NOMO-1 (cell line): ENCODE measurements at regions not wholly inside any gene's neighbourhood (a gene's known extent, or its start where the extent isn't known, plus 50 kb on each side); places are given as distances from the start of the nearest gene placed in this dataset.

ENCODE experiments used
- DNase-seq, 2 experiments: peaks; one replicate each; lab custom pipeline; 2025; ENCODE audit not compliant: unreplicated experiment in 2 of 2; lab: John Stamatoyannopoulos, UW

- DNase-seq: no peak
Observed at GRCh38 chr3:104519068-104519467, 847.6 kb upstream of the ALCAM start.

- DNase-seq: peak in 1 of 2 experiments; percentile 29
Observed at GRCh38 chr3:104519468-104520227, 847.1 kb upstream of the ALCAM start.

- DNase-seq: no peak
Observed at GRCh38 chr3:104520228-104520655, 846.5 kb upstream of the ALCAM start.

- peak; percentile 32 to 79 for DNase-seq
Observed at GRCh38 chr3:104521606-104522336, 844.9 kb upstream of the ALCAM start.

GRCh38 chr3:104523136-104523535 lies 843.6 kb upstream of the ALCAM start:
- peak in 1 of 2 experiments; percentile 12 for DNase-seq

GRCh38 chr3:104526901-104527401 lies 839.8 kb upstream of the ALCAM start:
- DNase-seq: peak; percentile 51 to 84

GRCh38 chr3:104530934-104531333 lies 835.8 kb upstream of the ALCAM start:
- no peak for DNase-seq

GRCh38 chr3:104536715-104537114 lies 830.0 kb upstream of the ALCAM start:
- DNase-seq: no peak

- no peak for DNase-seq
Observed at GRCh38 chr3:104537323-104537722, 829.4 kb upstream of the ALCAM start.

GRCh38 chr3:104546301-104546700 lies 820.4 kb upstream of the ALCAM start:
- no peak for DNase-seq

- no peak for DNase-seq
Observed at GRCh38 chr3:104547031-104547430, 819.7 kb upstream of the ALCAM start.

- no peak for DNase-seq
Observed at GRCh38 chr3:104548401-104548800, 818.3 kb upstream of the ALCAM start.

- DNase-seq: no peak
Observed at GRCh38 chr3:104549099-104549714, 817.5 kb upstream of the ALCAM start.

- no peak for DNase-seq
Observed at GRCh38 chr3:104553121-104553520, 813.6 kb upstream of the ALCAM start.

- DNase-seq: no peak
Observed at GRCh38 chr3:104554425-104554824, 812.3 kb upstream of the ALCAM start.

GRCh38 chr3:104555728-104556127 lies 811.0 kb upstream of the ALCAM start:
- no peak for DNase-seq

GRCh38 chr3:104556372-104557078 lies 810.2 kb upstream of the ALCAM start:
- DNase-seq: peak; percentile 54 to 94

GRCh38 chr3:104561324-104561723 lies 805.4 kb upstream of the ALCAM start:
- no peak for DNase-seq

GRCh38 chr3:104564045-104564643 lies 802.6 kb upstream of the ALCAM start:
- DNase-seq: peak in 1 of 2 experiments; percentile 27

GRCh38 chr3:104566054-104566453 lies 800.7 kb upstream of the ALCAM start:
- DNase-seq: no peak
